Activated CD8-positive, alpha-beta memory T cell treated with anti-CD3 and anti-CD28 coated beads, Interleukin-2, amount 50 U/mL, for 4 hours (primary cell): ENCODE measurements at regions not wholly inside any gene's neighbourhood (a gene's known extent, or its start where the extent isn't known, plus 50 kb on each side); places are given as distances from the start of the nearest gene placed in this dataset.

Experiments
- DNase-seq: peaks from one replicate; pipeline ENCODE4 v3.0.0-alpha.2; 2020

DNA sequence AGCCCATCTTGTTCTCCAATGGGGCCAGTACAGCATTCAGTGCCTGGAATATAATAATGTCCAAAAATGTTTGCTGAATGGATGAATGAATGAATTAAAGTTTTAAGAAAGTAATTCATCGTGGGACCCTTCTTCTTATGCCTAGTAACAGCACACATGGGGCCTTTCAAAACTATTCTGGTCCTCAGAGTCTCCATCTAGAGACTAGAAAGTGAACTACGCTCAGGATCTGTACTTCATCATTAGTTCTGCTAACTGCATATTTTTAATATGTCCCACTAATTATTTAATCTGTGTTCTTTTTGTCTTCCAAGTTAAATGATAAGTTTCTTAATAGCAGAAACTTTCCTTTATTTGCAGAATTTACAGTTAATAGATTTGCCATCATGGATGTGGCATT lies 172.5 kb downstream of the SMAD2 start:
- no peak for DNase-seq

- DNase-seq = peak; percentile 43
Measured at GRCh38 chr18:47756364-47757016, 174.0 kb downstream of the SMAD2 start.

DNA sequence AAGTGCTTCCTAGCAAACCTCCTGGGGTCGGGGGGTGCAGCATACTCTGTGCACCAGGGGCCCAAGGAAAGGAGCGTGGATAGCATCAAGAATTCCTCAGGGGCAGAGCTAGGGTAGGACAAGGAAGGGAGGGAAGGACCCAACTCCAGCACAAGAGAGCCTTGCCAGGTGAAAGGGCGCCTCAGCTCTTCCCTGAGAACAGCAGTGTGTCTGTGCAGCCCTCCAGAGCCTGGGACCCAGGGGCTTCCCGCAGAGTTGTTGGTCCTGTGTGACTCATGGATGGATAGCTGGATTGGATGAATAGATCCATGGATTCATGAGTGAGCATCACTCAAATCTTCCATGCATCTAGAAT lies 175.4 kb downstream of the SMAD2 start:
- no peak for DNase-seq

DNA sequence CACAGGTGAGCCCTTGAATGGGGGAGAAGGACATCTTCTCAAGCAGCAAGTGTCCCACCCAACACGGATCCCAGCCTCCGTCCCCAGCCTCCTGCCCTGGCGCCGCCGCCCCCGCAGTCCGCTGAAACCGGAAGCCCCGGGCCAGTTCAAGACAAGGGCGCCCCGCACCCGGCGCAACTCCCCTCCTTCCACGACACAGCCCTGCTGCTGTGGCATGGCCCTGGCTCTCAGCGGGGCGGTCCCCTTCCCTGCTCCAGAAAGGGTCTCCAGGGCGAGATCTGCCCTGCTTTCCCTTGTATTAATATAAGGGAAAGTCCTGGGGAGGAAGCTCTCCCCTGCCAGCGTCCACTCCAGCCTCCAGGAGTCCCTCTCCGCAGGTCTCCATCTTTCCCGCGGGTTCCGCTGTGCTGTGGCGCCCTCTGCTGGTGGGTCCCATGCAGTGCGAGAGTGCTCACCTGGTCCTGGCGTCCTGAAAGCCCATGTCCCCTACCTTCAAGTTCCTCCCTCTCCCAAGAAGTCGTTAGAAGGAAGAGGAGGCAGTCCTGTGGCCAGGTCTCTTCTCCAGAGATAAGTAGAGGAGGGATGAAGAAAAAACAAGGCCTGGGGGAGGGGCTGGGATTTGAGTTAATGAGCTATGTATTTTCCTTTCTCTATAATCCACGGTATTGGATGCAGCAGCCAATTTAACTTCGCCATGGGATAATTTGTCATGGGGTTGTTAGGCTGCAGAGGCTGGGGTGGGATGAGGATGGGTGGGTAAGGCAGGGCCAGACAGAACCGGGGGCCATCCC lies 176.0 kb downstream of the SMAD2 start:
- peak; percentile 50 for DNase-seq

- DNase-seq = no peak
Measured at GRCh38 chr18:47752796-47753645, 177.4 kb downstream of the SMAD2 start.

DNA sequence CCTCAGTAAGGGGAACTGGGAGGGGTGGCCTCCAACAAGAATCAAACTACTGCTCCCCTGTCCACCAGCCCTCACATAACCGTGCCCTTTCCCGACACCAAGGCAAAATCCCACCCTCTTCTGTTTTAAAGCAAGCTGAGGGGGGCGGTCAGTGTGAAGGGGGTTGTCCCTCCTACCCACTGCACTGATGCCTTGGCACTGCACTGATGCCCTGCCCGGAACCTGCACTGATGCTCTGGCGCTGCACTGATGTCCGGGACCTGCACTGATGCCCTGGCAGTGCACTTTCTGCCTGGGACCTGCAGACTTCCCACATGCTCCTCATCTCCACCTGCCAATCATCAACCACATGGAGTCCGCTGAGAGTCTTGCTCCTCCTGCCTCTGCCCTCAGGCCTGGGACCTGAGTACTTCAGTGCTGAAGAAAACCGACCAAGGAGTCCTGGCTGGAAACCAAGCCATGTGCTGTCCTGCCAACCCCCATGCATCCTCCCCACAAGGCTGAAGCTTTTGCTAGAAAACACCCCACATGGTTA lies 179.5 kb downstream of the SMAD2 start:
- DNase-seq = no peak

DNA sequence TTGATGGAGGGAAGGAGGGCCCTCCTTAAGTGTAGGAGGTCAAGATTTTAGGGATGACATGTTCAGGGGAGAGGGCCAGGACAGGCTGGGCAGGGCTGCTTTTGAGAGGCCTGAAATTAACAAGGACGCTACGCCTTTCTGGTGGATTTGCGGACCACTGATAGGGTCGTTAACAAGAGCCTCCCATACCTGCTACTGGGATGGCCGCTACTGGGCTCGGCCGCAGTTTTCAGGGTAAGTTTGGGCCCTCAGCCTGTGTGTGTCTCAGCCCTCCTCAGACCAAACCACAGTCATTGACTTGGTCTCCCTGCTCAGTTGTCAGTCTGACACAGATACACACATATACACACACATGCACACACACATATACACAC lies 180.9 kb downstream of the SMAD2 start:
- DNase-seq = no peak

DNA sequence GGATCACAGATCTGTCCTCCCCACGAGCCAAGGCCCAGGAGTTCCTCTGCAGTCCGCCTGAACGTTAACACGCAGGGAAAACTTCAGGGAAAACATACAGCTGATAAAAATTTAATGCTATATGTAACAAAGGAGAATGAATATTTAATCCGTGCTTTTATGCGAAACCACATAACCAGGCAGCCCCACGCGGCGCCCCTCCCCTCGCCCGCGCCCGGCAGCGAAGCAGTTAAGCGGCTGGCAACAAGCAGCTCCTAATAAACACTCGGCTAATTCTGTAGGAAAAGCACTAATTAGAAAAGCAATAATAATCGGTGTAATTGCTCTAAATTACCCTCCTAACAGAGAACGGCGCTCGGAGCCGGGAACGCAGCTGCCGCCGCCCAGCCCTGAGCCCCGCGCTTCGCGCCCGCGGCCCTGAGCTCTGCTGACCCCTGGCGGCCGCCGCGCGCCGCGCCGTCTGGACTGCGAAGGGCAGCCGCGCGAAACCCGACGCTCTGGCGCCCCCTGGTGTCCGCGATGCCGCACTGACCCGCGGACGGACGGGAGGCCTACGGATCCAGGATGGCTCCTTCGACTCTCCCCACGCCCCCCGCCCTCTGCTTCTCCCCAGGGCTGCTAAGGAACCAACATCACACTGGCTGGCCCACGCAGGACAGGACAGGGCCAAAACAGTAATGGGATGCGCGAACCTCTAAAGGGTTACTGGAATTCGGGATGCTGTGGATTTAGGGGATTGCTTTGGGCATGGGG lies 181.4 kb downstream of the SMAD2 start:
- DNase-seq = peak; percentile 84

DNA sequence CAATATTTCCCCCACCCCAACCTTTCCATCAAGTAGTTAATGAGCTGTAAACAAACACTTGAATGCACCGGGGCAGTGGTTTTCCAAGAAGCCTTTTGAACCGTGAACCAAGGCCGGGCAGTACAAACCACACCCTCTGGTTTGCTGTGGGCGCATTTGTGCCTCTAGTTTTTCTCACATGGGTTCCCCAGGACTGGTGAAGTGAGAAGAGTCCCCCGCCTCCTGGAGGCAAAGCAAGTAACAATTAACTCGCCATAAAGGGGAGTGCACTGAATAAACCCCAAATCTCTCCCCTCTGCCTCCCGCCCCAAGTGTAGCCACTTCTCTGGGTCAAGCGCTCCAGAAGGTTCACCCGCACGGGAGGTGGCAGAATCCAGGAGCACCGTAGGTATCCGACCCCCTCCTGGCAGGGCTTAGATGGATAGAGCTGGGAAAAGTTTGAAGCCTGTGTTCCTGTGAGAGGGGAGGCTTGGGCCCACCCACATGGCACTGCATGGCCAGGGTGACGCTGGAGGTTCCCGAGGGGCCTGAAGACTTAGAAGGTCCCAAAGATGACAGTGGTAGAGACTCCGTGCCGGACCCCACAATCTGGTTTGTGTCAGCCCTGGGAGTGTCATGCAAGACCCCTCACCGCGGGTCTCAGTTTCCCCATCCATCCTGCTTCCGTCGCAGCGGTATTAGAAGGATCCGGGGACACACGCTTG lies 182.2 kb downstream of the SMAD2 start:
- DNase-seq = no peak

DNA sequence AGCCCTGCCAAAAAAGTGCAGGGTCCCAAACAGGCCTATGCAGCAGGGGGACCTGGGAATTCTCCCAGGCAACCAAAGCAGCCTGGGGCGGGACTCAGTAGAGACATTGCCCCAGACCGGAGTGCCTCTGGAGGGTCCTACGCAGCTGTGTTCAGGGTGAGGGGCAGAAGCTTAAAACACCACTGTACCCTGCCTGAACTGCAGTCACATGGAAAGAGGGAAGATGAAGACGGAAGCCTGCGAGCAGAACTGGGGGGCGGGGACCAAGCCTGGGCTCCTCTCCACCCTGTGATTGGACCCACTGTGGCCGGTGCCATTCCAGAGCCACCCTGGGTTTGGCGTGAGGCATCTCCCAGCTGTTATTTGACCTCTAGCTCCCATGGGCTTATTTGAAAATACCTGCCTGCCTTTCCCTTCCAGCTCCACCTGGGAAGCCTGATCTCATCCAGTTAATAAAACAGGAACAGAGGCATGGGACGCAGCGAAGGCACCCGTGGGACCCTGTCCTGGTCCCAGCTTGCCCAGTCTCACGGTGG lies 183.1 kb downstream of the SMAD2 start:
- DNase-seq = no peak

DNA sequence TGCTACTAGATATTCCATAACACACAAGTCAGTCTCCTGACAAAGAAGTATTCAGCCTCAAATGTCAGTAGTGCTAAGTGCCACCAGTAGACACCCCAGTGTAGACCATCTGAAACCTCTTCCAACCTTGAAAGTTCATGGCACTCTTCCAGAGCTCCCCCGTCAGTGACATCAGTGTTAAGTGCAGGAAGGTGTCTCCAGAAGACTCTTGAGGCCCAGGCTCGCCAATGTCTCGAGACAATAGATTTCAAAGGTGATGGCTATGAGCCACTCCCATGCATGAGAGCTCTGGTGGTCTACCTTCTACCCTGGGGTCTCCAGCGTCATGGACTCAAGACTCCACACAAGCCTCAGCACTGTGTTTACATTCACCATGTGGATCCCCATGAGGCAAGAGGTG lies 183.8 kb downstream of the SMAD2 start:
- DNase-seq = no peak

DNA sequence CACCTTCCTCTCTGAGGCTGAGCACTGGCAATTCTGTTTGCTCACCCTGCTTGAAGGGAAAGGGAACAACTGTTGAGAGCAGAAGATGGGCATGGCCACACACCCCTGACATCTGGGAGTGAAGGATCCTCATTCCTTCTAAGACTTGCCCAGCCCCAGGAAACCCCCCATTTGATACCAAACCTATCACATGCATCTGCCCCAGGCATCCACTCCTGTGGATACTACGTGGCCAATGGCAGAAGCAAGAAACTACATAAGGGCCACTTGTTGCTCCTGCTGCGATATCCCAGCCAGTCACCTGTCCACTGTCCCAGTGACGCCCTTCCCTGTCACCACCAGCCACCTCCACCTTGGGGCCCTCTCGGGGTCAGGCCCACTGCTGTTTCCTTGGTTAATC lies 185.2 kb downstream of the SMAD2 start:
- DNase-seq = no peak

DNA sequence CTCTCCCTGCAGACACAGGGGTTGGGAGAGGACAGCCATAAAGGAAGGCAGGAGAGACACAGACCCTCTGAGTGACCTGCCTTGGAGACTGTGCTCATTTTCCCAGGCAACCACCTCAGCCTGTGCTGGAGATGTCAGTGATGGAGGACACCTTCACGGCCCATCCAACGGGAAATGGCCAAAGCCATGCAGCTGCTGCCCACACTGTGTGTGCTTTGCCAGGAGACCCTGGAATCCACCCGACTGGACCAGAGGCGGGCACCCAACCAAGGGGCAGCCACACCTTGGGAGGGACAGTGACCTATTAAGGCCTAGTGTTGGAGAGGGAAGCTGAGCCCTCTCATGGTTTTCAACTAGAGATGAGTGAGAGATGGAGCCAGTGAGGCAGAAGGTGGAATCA lies 192.5 kb downstream of the SMAD2 start:
- no peak for DNase-seq

- no peak for DNase-seq
Measured at GRCh38 chr18:47737198-47737830, 193.1 kb downstream of the SMAD2 start.

GRCh38 chr18:47736376-47737140 lies 193.9 kb downstream of the SMAD2 start:
- DNase-seq = no peak

- DNase-seq = no peak
Measured at GRCh38 chr18:47735041-47735702, 195.3 kb downstream of the SMAD2 start.

- no peak for DNase-seq
Measured at GRCh38 chr18:47731276-47731675, 199.2 kb downstream of the SMAD2 start.

- DNase-seq = no peak
Measured at GRCh38 chr18:47730795-47731194, 199.7 kb downstream of the SMAD2 start.

GRCh38 chr18:47729356-47729755 lies 201.1 kb downstream of the SMAD2 start:
- no peak for DNase-seq

DNA sequence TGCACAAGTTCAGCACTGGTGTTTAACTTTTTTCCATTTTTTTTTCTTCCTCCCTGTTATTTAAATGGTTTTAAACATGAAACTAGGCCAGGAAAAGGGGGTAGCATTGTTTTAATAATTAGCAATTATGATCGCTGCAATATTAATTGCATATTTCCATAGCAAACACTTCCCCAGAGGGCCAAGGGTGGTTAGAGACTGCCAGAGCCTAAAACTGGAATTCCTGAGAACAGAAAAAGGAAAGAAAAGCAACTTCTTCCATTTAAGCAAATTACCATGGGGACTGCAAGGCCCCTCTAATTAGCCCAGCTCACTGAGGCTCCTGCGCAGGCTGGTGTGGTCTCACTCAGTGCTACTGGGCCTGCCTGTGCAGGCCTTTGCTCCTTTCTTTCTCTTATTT lies 201.5 kb downstream of the SMAD2 start:
- no peak for DNase-seq
